NCI-H1436 treated with DMSO at 0.1 percent for 48 hours (cell line): ENCODE measurements at regions not wholly inside any gene's neighbourhood (a gene's known extent, or its start where the extent isn't known, plus 50 kb on each side); places are given as distances from the start of the nearest gene placed in this dataset.
"Not testable (repeated sequence)": the region's sequence is repeated elsewhere in the genome, so short reads cannot be mapped to it uniquely, and the experiment has no call there.

Experiments used
- DNase-seq: peaks from one replicate; lab custom pipeline; 2025; lab: John Stamatoyannopoulos, UW

- not testable (repeated sequence) for DNase-seq
Observed at GRCh38 chr1:146281522-146281921, 52.7 kb upstream of the NOTCH2NLA start.

- DNase-seq: not testable (repeated sequence)
Observed at GRCh38 chr1:146278758-146279157, 49.9 kb upstream of the NOTCH2NLA start.
